ENCODE measurements at regions not wholly inside any gene's neighbourhood (a gene's known extent, or its start where the extent isn't known, plus 50 kb on each side); places are given as distances from the start of the nearest gene placed in this dataset.

DNA sequence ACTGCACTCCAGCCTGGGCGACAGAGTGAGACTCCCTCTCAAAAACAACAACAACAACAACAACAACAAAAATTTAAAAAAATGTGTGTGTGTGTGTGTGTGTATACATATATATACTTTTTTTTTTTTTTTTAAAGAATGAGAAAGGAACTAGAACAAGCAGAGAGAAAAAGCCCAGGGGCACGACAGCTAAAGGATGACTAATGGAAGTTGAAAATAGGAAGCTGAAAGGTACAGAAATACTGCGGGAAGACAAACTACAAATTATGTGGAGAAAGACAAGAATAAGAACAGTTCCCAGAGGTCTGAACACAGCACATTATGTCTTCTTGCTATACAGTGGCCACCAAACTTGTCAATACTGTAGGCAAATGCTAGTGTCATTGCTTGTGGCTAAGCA is 141.9 kb upstream of the PRSS1 start:
- H3K9me3 ChIP-seq (ENCODE audit: control insufficient read depth in 2 of 2, low read length in 2 of 2): no peaks in the 10 kb centered on the region
- H3K4me1 ChIP-seq (ENCODE audit: control insufficient read depth in 2 of 2, insufficient read depth in 2 of 2, low read length in 2 of 2): no peaks in the 10 kb centered on the region
- no peaks in the 10 kb centered on the region for H3K36me3 ChIP-seq (ENCODE audit: control insufficient read depth in 2 of 2, insufficient read depth in 2 of 2, low read length in 2 of 2)
- H3K27me3 ChIP-seq (ENCODE audit: control insufficient read depth in 2 of 2, insufficient read depth in 2 of 2, low read length in 2 of 2): no peaks in the 10 kb centered on the region
- H3K27ac ChIP-seq (ENCODE audit: low read depth in 2 of 2, low read length in 2 of 2): no peak overlapping the region
- no peak overlapping the region for H3K9ac ChIP-seq (ENCODE audit: low read depth in 1 of 2, low read length in 2 of 2)
- H3K4me3 ChIP-seq (ENCODE audit: low read length in 2 of 2): no peak overlapping the region

DNA sequence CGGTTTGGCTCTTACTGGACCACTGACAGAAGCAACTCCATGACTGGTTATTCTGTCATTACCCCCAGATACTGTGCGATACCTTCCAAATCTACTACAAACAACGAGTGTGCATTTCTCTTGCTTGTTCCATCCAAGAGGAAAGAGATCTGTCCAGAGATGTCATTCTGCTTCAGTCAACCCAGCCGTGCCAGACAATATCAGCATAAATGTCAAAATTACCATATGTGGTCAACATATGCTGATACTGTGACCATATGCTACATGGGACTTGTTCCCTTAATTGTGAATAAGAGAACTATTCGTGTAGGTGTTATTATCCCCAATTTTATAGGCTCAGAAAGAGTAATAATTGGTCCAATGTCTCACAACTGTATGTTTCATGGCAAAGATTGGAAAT is 143.2 kb upstream of the PRSS1 start:
- Histone ChIP-seq H3K36me3 (ENCODE audit: control insufficient read depth in 2 of 2, insufficient read depth in 2 of 2, low read length in 2 of 2) (no peaks in the 10 kb centered on the region), H3K4me3 (ENCODE audit: low read length in 2 of 2) (no peak overlapping the region), H3K9ac (ENCODE audit: low read depth in 1 of 2, low read length in 2 of 2) (no peak overlapping the region), H3K4me1 (ENCODE audit: control insufficient read depth in 2 of 2, insufficient read depth in 2 of 2, low read length in 2 of 2) (no peaks in the 10 kb centered on the region), H3K27me3 (ENCODE audit: control insufficient read depth in 2 of 2, insufficient read depth in 2 of 2, low read length in 2 of 2) (peaks cover 0 to 3% of the 10 kb centered on the region in 2 donors), H3K27ac (ENCODE audit: low read depth in 2 of 2, low read length in 2 of 2) (no peak overlapping the region), H3K9me3 (ENCODE audit: control insufficient read depth in 2 of 2, low read length in 2 of 2) (no peaks in the 10 kb centered on the region)

DNA sequence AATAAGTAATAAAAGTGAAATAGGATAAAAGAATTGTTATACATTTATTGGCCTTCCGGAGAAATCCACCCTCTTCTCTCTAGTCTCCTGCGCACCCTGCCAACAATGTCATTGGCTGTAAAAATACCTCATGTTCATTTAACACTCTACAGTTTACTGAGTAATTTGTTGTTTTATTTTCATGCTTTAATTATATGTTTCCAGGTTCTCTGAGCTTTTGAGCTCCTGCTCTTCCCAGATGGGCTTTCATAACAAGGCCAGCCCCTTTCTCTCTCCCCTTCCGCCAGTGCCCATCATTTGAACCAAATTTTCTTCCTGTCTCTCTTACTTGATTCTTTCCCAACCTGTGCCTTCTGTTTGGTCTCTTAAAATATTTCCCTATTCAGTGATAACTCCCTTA is 144.6 kb upstream of the PRSS1 start:
- H3K27me3 ChIP-seq (ENCODE audit: control insufficient read depth in 2 of 2, insufficient read depth in 2 of 2, low read length in 2 of 2): peaks cover 0 to 3% of the 10 kb centered on the region in 2 donors
- H3K4me1 ChIP-seq (ENCODE audit: control insufficient read depth in 2 of 2, insufficient read depth in 2 of 2, low read length in 2 of 2): no peaks in the 10 kb centered on the region
- H3K9me3 ChIP-seq (ENCODE audit: control insufficient read depth in 2 of 2, low read length in 2 of 2): no peaks in the 10 kb centered on the region
- H3K9ac ChIP-seq (ENCODE audit: low read depth in 1 of 2, low read length in 2 of 2): no peak overlapping the region
- H3K36me3 ChIP-seq (ENCODE audit: control insufficient read depth in 2 of 2, insufficient read depth in 2 of 2, low read length in 2 of 2): no peaks in the 10 kb centered on the region
- no peak overlapping the region for H3K27ac ChIP-seq (ENCODE audit: low read depth in 2 of 2, low read length in 2 of 2)
- no peak overlapping the region for H3K4me3 ChIP-seq (ENCODE audit: low read length in 2 of 2)

DNA sequence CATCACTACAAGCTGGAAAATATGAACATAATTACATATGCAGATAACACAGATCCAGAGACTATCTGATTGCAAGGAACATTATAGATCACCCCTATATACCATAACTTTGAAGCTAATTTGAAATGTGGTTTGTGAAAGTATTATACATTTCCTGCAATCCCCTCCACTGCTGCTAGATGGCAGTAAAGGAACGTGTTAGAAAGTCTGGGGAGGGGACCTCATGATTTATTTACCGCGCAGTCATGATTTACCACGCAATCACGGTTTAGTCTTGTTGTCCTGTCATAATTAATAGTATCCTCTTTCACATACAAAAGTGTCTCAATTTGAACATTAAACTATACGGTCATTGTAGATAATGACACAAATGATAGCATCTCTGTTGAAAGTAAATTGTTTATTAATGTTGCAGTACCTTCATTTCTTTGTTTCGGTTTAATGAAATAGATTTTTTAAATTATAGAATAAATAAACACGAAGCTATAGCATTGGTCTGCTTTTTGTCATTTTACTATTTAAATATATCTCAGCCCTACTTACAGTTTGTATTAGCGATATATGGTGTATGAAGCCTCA is 145.3 kb upstream of the PRSS1 start:
- Histone ChIP-seq H3K9ac (ENCODE audit: low read depth in 1 of 2, low read length in 2 of 2) (no peak overlapping the region), H3K9me3 (ENCODE audit: control insufficient read depth in 2 of 2, low read length in 2 of 2) (no peaks in the 10 kb centered on the region), H3K27ac (ENCODE audit: low read depth in 2 of 2, low read length in 2 of 2) (no peak overlapping the region), H3K36me3 (ENCODE audit: control insufficient read depth in 2 of 2, insufficient read depth in 2 of 2, low read length in 2 of 2) (no peaks in the 10 kb centered on the region), H3K4me1 (ENCODE audit: control insufficient read depth in 2 of 2, insufficient read depth in 2 of 2, low read length in 2 of 2) (no peaks in the 10 kb centered on the region), H3K4me3 (ENCODE audit: low read length in 2 of 2) (no peak overlapping the region), H3K27me3 (ENCODE audit: control insufficient read depth in 2 of 2, insufficient read depth in 2 of 2, low read length in 2 of 2) (peaks cover 0 to 3% of the 10 kb centered on the region in 2 donors)

DNA sequence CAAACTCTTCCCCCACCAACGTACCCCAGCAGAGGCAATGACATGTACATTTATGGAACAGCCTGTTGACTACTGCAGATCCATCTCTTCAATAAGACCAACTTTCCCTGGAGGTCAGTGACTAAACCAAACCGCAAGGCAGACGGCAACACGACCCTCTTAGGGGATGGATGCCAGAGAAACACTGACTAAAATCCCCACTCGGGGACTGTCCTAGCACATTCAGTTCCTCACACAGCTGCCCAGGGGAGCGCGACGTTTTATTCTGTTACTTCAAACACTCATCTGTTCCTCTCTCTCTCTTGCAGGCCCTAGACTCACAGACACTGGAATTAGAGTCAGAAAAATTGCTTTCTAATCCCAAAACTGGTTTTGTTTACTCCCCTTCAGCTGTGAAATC is 146.5 kb upstream of the PRSS1 start:
- Histone ChIP-seq H3K4me1 (ENCODE audit: control insufficient read depth in 2 of 2, insufficient read depth in 2 of 2, low read length in 2 of 2) (no peaks in the 10 kb centered on the region), H3K9me3 (ENCODE audit: control insufficient read depth in 2 of 2, low read length in 2 of 2) (no peaks in the 10 kb centered on the region), H3K27me3 (ENCODE audit: control insufficient read depth in 2 of 2, insufficient read depth in 2 of 2, low read length in 2 of 2) (peaks cover 2 to 3% of the 10 kb centered on the region in 2 donors), H3K27ac (ENCODE audit: low read depth in 2 of 2, low read length in 2 of 2) (no peak overlapping the region), H3K9ac (ENCODE audit: low read depth in 1 of 2, low read length in 2 of 2) (no peak overlapping the region), H3K36me3 (ENCODE audit: control insufficient read depth in 2 of 2, insufficient read depth in 2 of 2, low read length in 2 of 2) (no peaks in the 10 kb centered on the region), H3K4me3 (ENCODE audit: low read length in 2 of 2) (no peak overlapping the region)

DNA sequence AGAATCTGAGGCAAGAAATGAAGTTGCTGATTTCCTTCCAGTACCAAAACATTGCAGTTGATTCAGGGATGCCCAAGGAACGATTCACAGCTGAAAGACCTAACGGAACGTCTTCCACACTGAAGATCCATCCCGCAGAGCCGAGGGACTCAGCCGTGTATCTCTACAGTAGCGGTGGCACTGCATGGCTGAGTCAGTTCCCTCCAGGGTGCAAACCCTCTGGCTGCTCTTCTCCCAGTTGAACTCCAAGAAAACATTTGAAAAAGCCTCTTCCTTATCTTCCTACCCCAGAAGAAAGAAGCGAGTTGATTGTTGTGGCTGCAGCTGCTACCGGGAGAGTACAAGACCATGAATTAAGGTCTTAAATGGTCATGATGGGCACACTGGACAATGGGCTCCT is 147.1 kb upstream of the PRSS1 start:
- Histone ChIP-seq H3K9ac (ENCODE audit: low read depth in 1 of 2, low read length in 2 of 2) (no peak overlapping the region), H3K27me3 (ENCODE audit: control insufficient read depth in 2 of 2, insufficient read depth in 2 of 2, low read length in 2 of 2) (peaks cover 2 to 3% of the 10 kb centered on the region in 2 donors), H3K27ac (ENCODE audit: low read depth in 2 of 2, low read length in 2 of 2) (no peak overlapping the region), H3K4me3 (ENCODE audit: low read length in 2 of 2) (no peak overlapping the region), H3K36me3 (ENCODE audit: control insufficient read depth in 2 of 2, insufficient read depth in 2 of 2, low read length in 2 of 2) (no peaks in the 10 kb centered on the region), H3K4me1 (ENCODE audit: control insufficient read depth in 2 of 2, insufficient read depth in 2 of 2, low read length in 2 of 2) (no peaks in the 10 kb centered on the region), H3K9me3 (ENCODE audit: control insufficient read depth in 2 of 2, low read length in 2 of 2) (no peaks in the 10 kb centered on the region)

DNA sequence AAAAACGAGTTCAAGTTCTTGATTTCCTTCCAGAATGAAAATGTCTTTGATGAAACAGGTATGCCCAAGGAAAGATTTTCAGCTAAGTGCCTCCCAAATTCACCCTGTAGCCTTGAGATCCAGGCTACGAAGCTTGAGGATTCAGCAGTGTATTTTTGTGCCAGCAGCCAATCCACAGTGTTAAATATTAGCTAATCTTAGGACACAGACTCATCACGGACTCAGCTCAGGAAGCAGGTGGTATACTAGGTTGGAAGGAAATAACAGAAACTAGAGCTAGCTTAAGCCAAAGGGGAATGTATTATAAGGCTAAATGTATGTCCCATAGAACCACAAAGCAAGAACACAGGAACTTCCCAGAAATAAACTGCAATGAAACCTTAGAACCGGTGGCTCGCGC is 151.0 kb upstream of the PRSS1 start:
- Histone ChIP-seq H3K27me3 (ENCODE audit: control insufficient read depth in 2 of 2, insufficient read depth in 2 of 2, low read length in 2 of 2) (peaks cover 2 to 3% of the 10 kb centered on the region in 2 donors), H3K9me3 (ENCODE audit: control insufficient read depth in 2 of 2, low read length in 2 of 2) (no peaks in the 10 kb centered on the region)

DNA sequence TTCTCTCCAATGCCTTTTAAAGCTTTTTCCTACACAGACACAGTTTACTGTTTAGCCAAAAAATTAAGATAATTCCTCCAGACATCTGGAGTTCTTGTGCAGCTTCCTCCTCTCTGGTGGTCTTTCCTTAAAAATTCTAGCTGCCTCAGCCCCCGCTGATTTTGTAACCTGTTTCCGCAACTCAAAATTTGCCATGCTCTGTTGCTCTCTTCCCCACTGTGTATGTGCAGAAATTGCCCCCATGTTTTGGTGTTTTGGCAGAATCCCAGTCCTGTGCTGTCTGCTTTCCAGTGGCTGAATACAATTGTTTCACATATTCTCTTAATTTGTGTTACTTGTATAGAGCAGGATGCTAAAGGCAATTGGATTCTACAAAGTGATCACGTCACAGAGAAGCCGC is 151.7 kb upstream of the PRSS1 start:
- no peaks in the 10 kb centered on the region for H3K9me3 ChIP-seq (ENCODE audit: control insufficient read depth in 2 of 2, low read length in 2 of 2)
- H3K4me1 ChIP-seq (ENCODE audit: control insufficient read depth in 2 of 2, insufficient read depth in 2 of 2, low read length in 2 of 2): no peaks in the 10 kb centered on the region
- no peaks in the 10 kb centered on the region for H3K36me3 ChIP-seq (ENCODE audit: control insufficient read depth in 2 of 2, insufficient read depth in 2 of 2, low read length in 2 of 2)
- H3K27me3 ChIP-seq (ENCODE audit: control insufficient read depth in 2 of 2, insufficient read depth in 2 of 2, low read length in 2 of 2): peaks cover 2 to 3% of the 10 kb centered on the region in 2 donors
- H3K27ac ChIP-seq (ENCODE audit: low read depth in 2 of 2, low read length in 2 of 2): no peak overlapping the region
- no peak overlapping the region for H3K4me3 ChIP-seq (ENCODE audit: low read length in 2 of 2)
- H3K9ac ChIP-seq (ENCODE audit: low read depth in 1 of 2, low read length in 2 of 2): no peak overlapping the region

More for the DNA sequence above, 151.0 kb upstream of the PRSS1 start:
- Histone ChIP-seq H3K36me3 (ENCODE audit: control insufficient read depth in 2 of 2, insufficient read depth in 2 of 2, low read length in 2 of 2) (no peaks in the 10 kb centered on the region), H3K9ac (ENCODE audit: low read depth in 1 of 2, low read length in 2 of 2) (no peak overlapping the region), H3K27ac (ENCODE audit: low read depth in 2 of 2, low read length in 2 of 2) (no peak overlapping the region), H3K4me1 (ENCODE audit: control insufficient read depth in 2 of 2, insufficient read depth in 2 of 2, low read length in 2 of 2) (no peaks in the 10 kb centered on the region), H3K4me3 (ENCODE audit: low read length in 2 of 2) (no peak overlapping the region)

DNA sequence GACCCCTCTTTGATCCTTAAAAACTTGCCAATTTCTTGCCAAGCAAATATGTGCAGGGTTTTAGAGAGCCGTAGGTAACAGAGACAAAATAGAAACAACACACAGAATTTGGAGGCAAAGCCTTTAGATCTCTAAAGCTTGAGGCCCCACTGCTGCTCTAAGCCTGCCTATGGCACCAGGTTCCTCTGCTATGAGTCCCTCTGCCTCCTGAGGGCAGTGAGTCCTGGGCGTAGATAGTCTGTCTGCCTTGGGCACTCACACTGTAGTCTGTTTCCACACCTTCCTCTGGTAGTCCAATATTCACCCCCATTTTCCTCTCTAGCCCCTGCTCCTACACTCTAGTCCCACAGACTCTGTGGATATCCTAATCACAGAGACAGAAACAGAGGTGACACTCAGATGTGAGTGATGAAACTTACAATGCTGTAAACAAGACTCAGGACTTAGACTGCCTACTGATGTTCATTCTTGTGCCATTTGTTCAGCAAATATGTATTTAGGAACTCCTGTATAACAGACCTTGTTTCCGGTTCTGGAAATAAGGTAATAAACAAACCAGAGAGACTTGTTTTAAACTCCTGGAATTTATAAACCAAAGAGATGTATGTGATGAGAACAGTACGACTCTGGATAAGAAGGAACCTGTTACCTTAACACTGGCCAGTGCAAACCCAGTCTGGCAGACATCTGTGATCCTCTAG is 153.3 kb upstream of the PRSS1 start:
- peaks cover 0 to 2% of the 10 kb centered on the region in 2 donors for H3K27me3 ChIP-seq (ENCODE audit: control insufficient read depth in 2 of 2, insufficient read depth in 2 of 2, low read length in 2 of 2)
- H3K36me3 ChIP-seq (ENCODE audit: control insufficient read depth in 2 of 2, insufficient read depth in 2 of 2, low read length in 2 of 2): no peaks in the 10 kb centered on the region
- no peak overlapping the region for H3K4me3 ChIP-seq (ENCODE audit: low read length in 2 of 2)
- H3K9ac ChIP-seq (ENCODE audit: low read depth in 1 of 2, low read length in 2 of 2): no peak overlapping the region
- H3K27ac ChIP-seq (ENCODE audit: low read depth in 2 of 2, low read length in 2 of 2): no peak overlapping the region
- no peaks in the 10 kb centered on the region for H3K4me1 ChIP-seq (ENCODE audit: control insufficient read depth in 2 of 2, insufficient read depth in 2 of 2, low read length in 2 of 2)
- H3K9me3 ChIP-seq (ENCODE audit: control insufficient read depth in 2 of 2, low read length in 2 of 2): no peaks in the 10 kb centered on the region

DNA sequence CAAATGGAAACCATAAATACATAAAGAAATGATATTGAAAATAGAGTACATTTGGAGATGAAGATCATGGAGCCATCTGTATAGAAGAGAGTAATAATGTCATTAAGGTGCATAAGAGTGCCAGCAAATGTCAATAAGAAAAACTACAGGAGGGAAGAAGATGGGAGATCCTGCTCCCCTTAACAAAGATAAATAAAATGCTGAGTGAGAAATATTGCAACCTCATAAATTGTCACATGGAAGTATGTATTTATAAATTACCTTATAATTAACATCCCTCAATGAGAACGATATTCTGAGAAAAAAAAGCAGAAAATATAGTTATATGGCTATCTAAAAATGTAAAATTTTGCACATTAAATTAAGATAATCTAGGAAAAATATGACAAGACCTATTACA is 155.2 kb upstream of the PRSS1 start:
- H3K9ac ChIP-seq (ENCODE audit: low read depth in 1 of 2, low read length in 2 of 2): no peak overlapping the region
- no peaks in the 10 kb centered on the region for H3K4me1 ChIP-seq (ENCODE audit: control insufficient read depth in 2 of 2, insufficient read depth in 2 of 2, low read length in 2 of 2)

More for the DNA sequence above, 155.2 kb upstream of the PRSS1 start:
- Histone ChIP-seq H3K27ac (ENCODE audit: low read depth in 2 of 2, low read length in 2 of 2) (no peak overlapping the region), H3K36me3 (ENCODE audit: control insufficient read depth in 2 of 2, insufficient read depth in 2 of 2, low read length in 2 of 2) (no peaks in the 10 kb centered on the region), H3K27me3 (ENCODE audit: control insufficient read depth in 2 of 2, insufficient read depth in 2 of 2, low read length in 2 of 2) (peaks cover 0 to 2% of the 10 kb centered on the region in 2 donors), H3K9me3 (ENCODE audit: control insufficient read depth in 2 of 2, low read length in 2 of 2) (no peaks in the 10 kb centered on the region), H3K4me3 (ENCODE audit: low read length in 2 of 2) (no peak overlapping the region)
